H9 (cell line): ENCODE measurements at regions not wholly inside any gene's neighbourhood (a gene's known extent, or its start where the extent isn't known, plus 50 kb on each side); places are given as distances from the start of the nearest gene placed in this dataset.

Experiments used
- DNase-seq: peaks from one replicate; pipeline ENCODE4 v3.0.0-alpha.2; 2017
- H2AFZ ChIP-seq: one replicate; pipeline ENCODE4 v1.6.1; 2013; ENCODE audit warnings: mild to moderate bottlenecking, low read length, control low read depth, moderate library complexity
- H2AK5ac ChIP-seq: 2 replicates; pipeline ENCODE4 v1.6.1; 2013; ENCODE audit warnings: low read length, control low read depth, mixed read lengths; ENCODE audit not compliant: insufficient read length
- H2BK120ac ChIP-seq: one replicate; pipeline ENCODE4 v1.6.1; 2013; ENCODE audit warnings: low read depth, mild to moderate bottlenecking, low read length, control low read depth, inconsistent platforms; ENCODE audit not compliant: poor library complexity, severe bottlenecking
- H2BK12ac ChIP-seq: 2 replicates; pipeline ENCODE4 v1.6.1; 2013; ENCODE audit warnings: low read length, control low read depth, mixed read lengths, low read depth; ENCODE audit not compliant: insufficient read length
- H2BK15ac ChIP-seq: 2 replicates; pipeline ENCODE4 v1.6.1; 2013; ENCODE audit warnings: low read depth, low read length, control low read depth
- H2BK20ac ChIP-seq: one replicate; pipeline ENCODE4 v1.6.1; 2013; ENCODE audit warnings: low read depth, mild to moderate bottlenecking, low read length, control low read depth, inconsistent platforms; ENCODE audit not compliant: poor library complexity, severe bottlenecking
- H2BK5ac ChIP-seq: 2 replicates; pipeline ENCODE4 v1.6.1; 2013; ENCODE audit warnings: low read length, control low read depth, mixed read lengths; ENCODE audit not compliant: insufficient read length
- H3K14ac ChIP-seq: 2 replicates; pipeline ENCODE4 v1.6.1; 2013; ENCODE audit warnings: low read length, control low read depth; ENCODE audit not compliant: insufficient read depth
- H3K18ac ChIP-seq: 2 replicates; pipeline ENCODE4 v1.6.1; 2013; ENCODE audit warnings: low read depth, mild to moderate bottlenecking, mixed read lengths, low read length, control low read depth; ENCODE audit not compliant: insufficient read length
- H3K23ac ChIP-seq: 2 replicates; pipeline ENCODE4 v1.6.1; 2013; ENCODE audit warnings: low read length, control low read depth, mixed read lengths, low read depth; ENCODE audit not compliant: insufficient read length
- H3K23me2 ChIP-seq: 2 replicates; pipeline ENCODE4 v1.6.1; 2013; ENCODE audit warnings: low read depth, mild to moderate bottlenecking, mixed read lengths, low read length, control low read depth; ENCODE audit not compliant: insufficient read length, poor library complexity, severe bottlenecking
- H3K27ac ChIP-seq: 2 replicates; pipeline ENCODE4 v1.5.1; 2013; ENCODE audit warnings: low read length, control low read depth, mixed read lengths, low read depth; ENCODE audit not compliant: insufficient read length
- H3K27me3 ChIP-seq: 2 replicates; pipeline ENCODE4 v1.6.1; 2013; ENCODE audit warnings: low read length, control low read depth, inconsistent platforms; ENCODE audit not compliant: insufficient read depth
- H3K4ac ChIP-seq: 2 replicates; pipeline ENCODE4 v1.6.1; 2013; ENCODE audit warnings: low read depth, mild to moderate bottlenecking, control low read depth, inconsistent platforms, low read length, moderate library complexity
- H3K4me1 ChIP-seq: 2 replicates; pipeline ENCODE4 v1.6.1; 2013; ENCODE audit warnings: low read length, control low read depth, inconsistent platforms; ENCODE audit not compliant: insufficient read depth
- H3K4me2 ChIP-seq: 2 replicates; pipeline ENCODE4 v1.6.1; 2013; ENCODE audit warnings: low read length, control low read depth, mixed read lengths; ENCODE audit not compliant: insufficient read length, insufficient read depth
- H3K56ac ChIP-seq: 2 replicates; pipeline ENCODE4 v1.6.1; 2013; ENCODE audit warnings: low read depth, mild to moderate bottlenecking, mixed read lengths, low read length, control low read depth; ENCODE audit not compliant: insufficient read length
- H3K79me1 ChIP-seq: 2 replicates; pipeline ENCODE4 v1.6.1; 2013; ENCODE audit warnings: low read depth, mild to moderate bottlenecking, moderate library complexity, low read length, control low read depth, inconsistent platforms; ENCODE audit not compliant: insufficient read depth, poor library complexity, severe bottlenecking
- H3K79me2 ChIP-seq: 2 replicates; pipeline ENCODE4 v1.6.1; 2013; ENCODE audit warnings: low read length, control low read depth, inconsistent platforms; ENCODE audit not compliant: insufficient read depth
- H3K9ac ChIP-seq: 2 replicates; pipeline ENCODE4 v1.6.1; 2013; ENCODE audit warnings: low read length, control low read depth, mixed read lengths; ENCODE audit not compliant: insufficient read length; ENCODE audit errors: extremely low read depth
- H3K9me3 ChIP-seq: one replicate; pipeline ENCODE4 v1.6.1; 2013; ENCODE audit warnings: low read depth, low read length, inconsistent platforms; ENCODE audit not compliant: control insufficient read depth
- H3T11ph ChIP-seq: one replicate; pipeline ENCODE4 v1.6.1; 2013; ENCODE audit warnings: mild to moderate bottlenecking, low read length, control low read depth, inconsistent platforms
- H4K20me1 ChIP-seq: one replicate; pipeline ENCODE4 v1.6.1; 2013; ENCODE audit not compliant: control insufficient read depth, insufficient read length, insufficient read depth
- H4K5ac ChIP-seq: 2 replicates; pipeline ENCODE4 v1.6.1; 2013; ENCODE audit warnings: low read depth, mild to moderate bottlenecking, mixed read lengths, low read length, control low read depth; ENCODE audit not compliant: insufficient read length
- H4K8ac ChIP-seq: replicated peaks from 2 replicates; pipeline ENCODE4 v1.6.1; 2013; ENCODE audit warnings: low read length, control low read depth, mixed read lengths, low read depth; ENCODE audit not compliant: insufficient read length
- H4K91ac ChIP-seq: 2 replicates; pipeline ENCODE4 v1.6.1; 2013; ENCODE audit warnings: low read depth, mild to moderate bottlenecking, moderate library complexity, mixed read lengths, low read length, control low read depth; ENCODE audit not compliant: insufficient read length
- H3K27ac Mint-ChIP-seq, 3 experiments: 2 replicates in 2 of 3; 3 replicates in 1 of 3; pipeline ENCODE4 v1.8.0; 2020 to 2021; ENCODE audit warnings: mixed read lengths in 3 of 3, mild to moderate bottlenecking in 1 of 3, moderate library complexity in 1 of 3
- H3K27me3 Mint-ChIP-seq: 2 replicates; pipeline ENCODE4 v1.8.0; 2021; ENCODE audit warnings: low read depth, mild to moderate bottlenecking, moderate library complexity, mixed read lengths
- H3K36me3 Mint-ChIP-seq, 3 experiments: 2 replicates in 2 of 3; 3 replicates in 1 of 3; pipeline ENCODE4 v1.8.0; 2020 to 2021; ENCODE audit warnings: low read depth in 3 of 3, mixed read lengths in 3 of 3; ENCODE audit not compliant: insufficient read depth in 1 of 3
- H3K4me1 Mint-ChIP-seq, 2 experiments: 2 replicates each; pipeline ENCODE4 v1.8.0; 2020; ENCODE audit warnings: mixed read lengths in 2 of 2
- H3K4me3 Mint-ChIP-seq, 2 experiments: 2 replicates in 1 of 2; 3 replicates in 1 of 2; pipeline ENCODE4 v1.8.0; 2020 to 2021; ENCODE audit warnings: mild to moderate bottlenecking in 2 of 2, mixed read lengths in 2 of 2, moderate library complexity in 1 of 2
- H3K9me3 Mint-ChIP-seq, 2 experiments: 2 replicates in 1 of 2; 3 replicates in 1 of 2; pipeline ENCODE4 v1.8.0; 2020; ENCODE audit warnings: mild to moderate bottlenecking in 2 of 2, mixed read lengths in 2 of 2, moderate library complexity in 1 of 2
- CTCF ChIP-seq: fragments of 200-600 bp; sonication (generic); conservative IDR thresholded peaks from 3 replicates; pipeline ENCODE4 v1.8.0; 2021; ENCODE audit warnings: antibody characterized with exemption, mild to moderate bottlenecking
- WGBS: extraction: QIAGEN DNeasy Blood & Tissue Kit; methylation state at CpG from one replicate; pipeline ENCODE4 v1.1.7; 2013; ENCODE audit warnings: missing lambda C conversion rate, low lambda C conversion rate, mixed read lengths; ENCODE audit not compliant: insufficient read length; ENCODE audit errors: extremely low coverage; 5-methylcytosine and 5-hydroxymethylcytosine counted together

GRCh38 chr7:92945840-92946239 is 109.5 kb upstream of the CDK6 start:
- Histone ChIP-seq H2BK120ac (no peak overlapping the region), H3K4me2 (no peak overlapping the region), H2BK15ac (no peak overlapping the region), H3K23me2 (no peaks in the 10 kb centered on the region), H3K23ac (no peak overlapping the region), H2BK5ac (no peak overlapping the region), H3K79me1 (no peaks in the 10 kb centered on the region), H4K8ac (no peak overlapping the region), H3K14ac (no peak overlapping the region), H2BK12ac (no peak overlapping the region), H3K18ac (no peak overlapping the region), H3K9me3 (no peaks in the 10 kb centered on the region), H3K79me2 (no peaks in the 10 kb centered on the region), H2AFZ (no peak overlapping the region), H3K9ac (no peak overlapping the region), H3T11ph (no peak overlapping the region), H4K20me1 (no peaks in the 10 kb centered on the region), H3K27me3 (no peaks in the 10 kb centered on the region), H4K5ac (no peak overlapping the region), H3K4ac (no peak overlapping the region), H3K27ac (no peak overlapping the region), H4K91ac (no peak overlapping the region), H2AK5ac (no peak overlapping the region), H3K56ac (no peak overlapping the region), H2BK20ac (no peak overlapping the region), H3K4me1 (no peaks in the 10 kb centered on the region)
- no CpG with 5 or more reads among the region's 4 CpGs for WGBS
- Mint-ChIP-seq H3K9me3 (peaks cover 0 to 2% of the 10 kb centered on the region in 2 experiments; a peak in 1 of 5 replicates), H3K27me3 (no peaks in the 10 kb centered on the region), H3K36me3 (no peaks in the 10 kb centered on the region), H3K27ac (no peak overlapping the region), H3K4me3 (no peak overlapping the region), H3K4me1 (no peaks in the 10 kb centered on the region)
- no peak for DNase-seq
- no peak for TF ChIP-seq CTCF
